ENCODE measurements at regions not wholly inside any gene's neighbourhood (a gene's known extent, or its start where the extent isn't known, plus 50 kb on each side); places are given as distances from the start of the nearest gene placed in this dataset.
A peak's percentile ranks its signal among the peaks of the same experiment; 100 is the strongest.

GRCh38 chr7:17176371-17177032, 122.0 kb upstream of the AHR start:
- DNase-seq (ENCODE audit: low read depth) = no peak

GRCh38 chr7:17178545-17178944, 119.9 kb upstream of the AHR start:
- DNase-seq (ENCODE audit: low read depth) = no peak

GRCh38 chr7:17181482-17181881, 117.0 kb upstream of the AHR start:
- DNase-seq (ENCODE audit: low read depth) = no peak

GRCh38 chr7:17183630-17184328, 114.7 kb upstream of the AHR start:
- DNase-seq (ENCODE audit: low read depth) = peak; percentile 59

GRCh38 chr7:17184805-17185689, 113.4 kb upstream of the AHR start:
- DNase-seq (ENCODE audit: low read depth) = peak; percentile 27

- peak; percentile 53 for DNase-seq (ENCODE audit: low read depth)
Observed at GRCh38 chr7:17185690-17186070, 112.8 kb upstream of the AHR start.

- no peak for DNase-seq (ENCODE audit: low read depth)
Observed at GRCh38 chr7:17186745-17187530, 111.5 kb upstream of the AHR start.

- DNase-seq (ENCODE audit: low read depth) = no peak
Observed at GRCh38 chr7:17194656-17195055, 103.8 kb upstream of the AHR start.

- DNase-seq (ENCODE audit: low read depth) = no peak
Observed at GRCh38 chr7:17195576-17195975, 102.9 kb upstream of the AHR start.

GRCh38 chr7:17205910-17206309, 92.5 kb upstream of the AHR start:
- DNase-seq (ENCODE audit: low read depth) = no peak

GRCh38 chr7:17206349-17206905, 92.0 kb upstream of the AHR start:
- DNase-seq (ENCODE audit: low read depth) = no peak

GRCh38 chr7:17207220-17207619, 91.2 kb upstream of the AHR start:
- no peak for DNase-seq (ENCODE audit: low read depth)

GRCh38 chr7:17209101-17209500, 89.4 kb upstream of the AHR start:
- no peak for DNase-seq (ENCODE audit: low read depth)

GRCh38 chr7:17211307-17211836, 87.1 kb upstream of the AHR start:
- DNase-seq (ENCODE audit: low read depth) = no peak

- DNase-seq (ENCODE audit: low read depth) = no peak
Observed at GRCh38 chr7:17212188-17212587, 86.3 kb upstream of the AHR start.

- DNase-seq (ENCODE audit: low read depth) = no peak
Observed at GRCh38 chr7:17227766-17228490, 70.5 kb upstream of the AHR start.

GRCh38 chr7:17229228-17229627, 69.2 kb upstream of the AHR start:
- DNase-seq (ENCODE audit: low read depth) = no peak

- no peak for DNase-seq (ENCODE audit: low read depth)
Observed at GRCh38 chr7:17230099-17230807, 68.2 kb upstream of the AHR start.

GRCh38 chr7:17233603-17234002, 64.8 kb upstream of the AHR start:
- DNase-seq (ENCODE audit: low read depth) = no peak

- DNase-seq (ENCODE audit: low read depth) = no peak
Observed at GRCh38 chr7:17234030-17234397, 64.4 kb upstream of the AHR start.
